Spleen (tissue), 11 donors: ENCODE measurements at regions not wholly inside any gene's neighbourhood (a gene's known extent, or its start where the extent isn't known, plus 50 kb on each side); places are given as distances from the start of the nearest gene placed in this dataset.

ENCODE experiments used
- DNase-seq: peaks from one replicate; pipeline ENCODE4 v3.0.0-alpha.2; 2020
- H3K27ac ChIP-seq, 8 donors: fragments of 200-600 bp; sonication (generic) in 7 of 8; 1 replicate in 4 of 8; 2 replicates in 4 of 8; pipeline versions ENCODE4 v1.5.0 to v1.8.0; 2016 to 2021; ENCODE audit warnings: inconsistent platforms in 4 of 8, mild to moderate bottlenecking in 4 of 8, moderate library complexity in 1 of 8
- H3K27me3 ChIP-seq, 7 donors: fragments of 200-600 bp; sonication (generic) in 6 of 7; replicated peaks in 1 of 7; 1 replicate in 4 of 7; 2 replicates in 3 of 7; pipeline versions ENCODE4 v1.5.0 to v1.8.0; 2016 to 2021; ENCODE audit warnings: inconsistent platforms in 3 of 7, mild to moderate bottlenecking in 1 of 7
- H3K36me3 ChIP-seq, 6 donors: fragments of 200-600 bp; sonication (generic) in 5 of 6; 1 replicate in 4 of 6; 2 replicates in 2 of 6; pipeline versions ENCODE4 v1.5.0 to v1.8.0; 2016 to 2021; ENCODE audit warnings: inconsistent platforms in 2 of 6
- H3K4me1 ChIP-seq, 6 donors: fragments of 200-600 bp; sonication (generic) in 5 of 6; 1 replicate in 3 of 6; 2 replicates in 3 of 6; pipeline versions ENCODE4 v1.5.0 to v1.8.0; 2016 to 2021; ENCODE audit warnings: inconsistent platforms in 3 of 6
- H3K4me3 ChIP-seq, 8 donors: fragments of 200-600 bp; sonication (generic) in 7 of 8; 1 replicate in 4 of 8; 2 replicates in 4 of 8; pipeline versions ENCODE4 v1.5.0 to v1.8.0; 2016 to 2021; ENCODE audit warnings: inconsistent platforms in 4 of 8, mild to moderate bottlenecking in 4 of 8, moderate library complexity in 2 of 8
- H3K9me3 ChIP-seq, 8 donors: fragments of 200-600 bp; sonication (generic) in 7 of 8; 1 replicate in 4 of 8; 2 replicates in 4 of 8; pipeline versions ENCODE4 v1.5.0 to v1.8.0; 2016 to 2021; ENCODE audit warnings: inconsistent platforms in 4 of 8
- CTCF ChIP-seq, 11 experiments: fragments of 200-600 bp in 7 of 11; fragments of 450-650 bp in 4 of 11; sonication (generic) in 4 of 11; IDR thresholded peaks in 8 of 11; conservative IDR thresholded peaks in 3 of 11; 1 replicate in 7 of 11; 2 replicates in 4 of 11; pipeline versions ENCODE4 v1.4.0 to v1.8.0; 2016 to 2021; ENCODE audit warnings: antibody characterized with exemption in 11 of 11, inconsistent platforms in 4 of 11, mild to moderate bottlenecking in 1 of 11
- POLR2A ChIP-seq, 3 donors: fragments of 450-650 bp; IDR thresholded peaks; one replicate each; pipeline ENCODE4 v1.5.1; 2017; ENCODE audit warnings: antibody characterized with exemption in 3 of 3, mild to moderate bottlenecking in 1 of 3
- POLR2AphosphoS5 ChIP-seq, 3 donors: sonication (generic); formaldehyde crosslinking; IDR thresholded peaks; one replicate each; pipeline ENCODE4 v1.5.1; 2017; ENCODE audit warnings: antibody characterized with exemption in 3 of 3
- WGBS, 5 donors: extraction: QIAGEN DNeasy Blood & Tissue Kit in 3 of 5; methylation state at CpG; one replicate each; pipeline versions ENCODE4 v1.1.5 to v1.1.7; 2013 to 2018; 5-methylcytosine and 5-hydroxymethylcytosine counted together
- intact Hi-C: fragments of 100-400 bp; cut with DNase I; formaldehyde crosslinking; loops from one replicate; pipeline ENCODE4 v1.15.0; 2023; ENCODE audit warnings: low total_unique reads
- donor health status: healthy with polysubstance abuse.
- donor health status: DM: no; HTN: no; CAD: no; lungs with moderate emphysema.
- donor health status: DM: no; HTN: no; CAD: no.
- donor health status: Bipolar disorder and iron deficiency.
- donor health status: healthy.
- donor health status: DM: no; HTN: no; CAD: no.
- donor health status: DM: yes; HTN: yes; CAD: no.

GRCh38 chr16:76926042-76926441, 264.9 kb upstream of the MON1B start:
- no peak for TF ChIP-seq CTCF (IDR thresholded peaks at IDR 0.05 in 8 of 11, conservative IDR thresholded peaks at IDR 0.05 in 3 of 11)
- TF ChIP-seq POLR2AphosphoS5 (IDR thresholded peaks at IDR 0.05): no peak
- no peak for TF ChIP-seq POLR2A (IDR thresholded peaks at IDR 0.05)
- 72 to 86% (median 81%) methylated on average over 2 of the region's 2 CpGs for WGBS, 5 donors
- Histone ChIP-seq H3K27ac (no peak overlapping the region), H3K27me3 (no peaks in the 10 kb centered on the region), H3K4me3 (no peak overlapping the region), H3K4me1 (no peaks in the 10 kb centered on the region), H3K9me3 (peaks cover 0 to 9% (median 0%) of the 10 kb centered on the region in 8 donors), H3K36me3 (no peaks in the 10 kb centered on the region)
- intact Hi-C loops: no loop called here
- DNase-seq: no peak

GRCh38 chr16:76926595-76926994, 264.4 kb upstream of the MON1B start:
- Histone ChIP-seq H3K9me3 (peaks cover 0 to 9% (median 0%) of the 10 kb centered on the region in 8 donors), H3K4me1 (no peaks in the 10 kb centered on the region), H3K27me3 (no peaks in the 10 kb centered on the region), H3K27ac (no peak overlapping the region), H3K4me3 (no peak overlapping the region), H3K36me3 (no peaks in the 10 kb centered on the region)
- intact Hi-C loops: no loop called here
- WGBS, 5 donors: 30 to 67% (median 50%) methylated on average over 1 of the region's 1 CpG
- no peak for TF ChIP-seq POLR2AphosphoS5 (IDR thresholded peaks at IDR 0.05)
- no peak for TF ChIP-seq POLR2A (IDR thresholded peaks at IDR 0.05)
- TF ChIP-seq CTCF (IDR thresholded peaks at IDR 0.05 in 8 of 11, conservative IDR thresholded peaks at IDR 0.05 in 3 of 11): no peak
- DNase-seq: no peak

DNA sequence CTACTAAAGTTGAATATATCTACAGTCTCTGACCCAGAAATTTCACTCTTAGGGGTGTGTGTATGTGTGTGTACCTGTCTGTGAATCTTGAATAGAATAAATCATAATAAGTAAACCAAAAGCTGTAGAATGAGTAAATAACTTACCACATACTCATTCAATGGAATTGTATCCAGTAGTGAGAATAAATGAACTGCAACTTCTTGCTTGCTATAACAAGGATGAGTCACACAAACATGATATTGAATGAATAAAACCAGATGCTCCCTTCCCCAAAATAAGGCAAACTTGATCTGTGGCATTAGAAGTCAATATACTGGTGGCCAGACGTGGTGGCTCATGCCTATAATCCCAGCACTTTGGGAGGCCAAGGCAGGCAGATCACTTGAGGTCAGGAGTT, 259.8 kb upstream of the MON1B start:
- WGBS, 5 donors: 36 to 61% (median 56%) methylated on average over 1 of the region's 1 CpG
- no peak for TF ChIP-seq POLR2A (IDR thresholded peaks at IDR 0.05)
- no peak for TF ChIP-seq CTCF (IDR thresholded peaks at IDR 0.05 in 8 of 11, conservative IDR thresholded peaks at IDR 0.05 in 3 of 11)
- no peak for TF ChIP-seq POLR2AphosphoS5 (IDR thresholded peaks at IDR 0.05)

DNA sequence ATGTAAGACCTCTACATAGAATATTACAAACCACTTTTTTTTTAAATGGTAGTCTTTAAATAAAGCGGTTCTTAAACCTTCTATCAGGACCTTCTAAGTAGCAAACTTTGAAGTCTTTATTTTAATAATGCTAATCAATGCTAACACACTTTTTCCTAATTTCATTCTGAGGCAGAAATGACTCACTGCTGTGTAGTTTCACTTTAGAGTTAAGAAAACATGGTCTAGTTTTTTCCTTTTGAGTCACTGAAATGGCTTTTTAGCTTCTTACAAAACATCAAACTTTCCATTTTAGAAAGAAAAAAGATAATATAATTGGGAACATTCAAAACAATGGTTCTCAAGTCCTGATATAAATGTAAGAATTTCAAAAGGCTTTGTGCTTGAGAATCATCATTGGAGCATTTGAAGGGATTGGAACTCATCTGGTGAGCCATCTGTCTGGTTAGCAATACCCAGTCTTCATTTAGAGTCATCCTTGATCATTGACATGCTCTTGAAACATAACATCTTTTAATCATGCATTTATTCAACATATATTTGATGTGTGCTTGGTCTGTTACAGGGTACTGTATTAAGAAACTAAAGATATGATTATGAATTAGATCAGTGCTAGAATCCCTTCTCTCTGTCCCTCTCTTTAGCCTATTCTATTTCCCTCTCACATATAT, 258.3 kb upstream of the MON1B start:
- H3K27ac ChIP-seq: no peak overlapping the region
- intact Hi-C loops: no loop called here
- no peaks in the 10 kb centered on the region for H3K9me3 ChIP-seq
- H3K36me3 ChIP-seq: no peaks in the 10 kb centered on the region
- H3K27me3 ChIP-seq: no peaks in the 10 kb centered on the region
- TF ChIP-seq CTCF (IDR thresholded peaks at IDR 0.05 in 8 of 11, conservative IDR thresholded peaks at IDR 0.05 in 3 of 11) (no peak), POLR2AphosphoS5 (IDR thresholded peaks at IDR 0.05) (no peak), POLR2A (IDR thresholded peaks at IDR 0.05) (no peak)
- no peak overlapping the region for H3K4me3 ChIP-seq
- DNase-seq: no peak
- H3K4me1 ChIP-seq: no peaks in the 10 kb centered on the region
- 66 to 94% (median 81%) methylated on average over 1 of the region's 1 CpG for WGBS, 5 donors

More for the DNA sequence above, 259.8 kb upstream of the MON1B start:
- DNase-seq: no peak
- H3K36me3 ChIP-seq: no peaks in the 10 kb centered on the region
- H3K9me3 ChIP-seq: no peaks in the 10 kb centered on the region
- H3K27ac ChIP-seq: no peak overlapping the region
- intact Hi-C loops: no loop called here
- no peaks in the 10 kb centered on the region for H3K27me3 ChIP-seq
- H3K4me1 ChIP-seq: no peaks in the 10 kb centered on the region
- no peak overlapping the region for H3K4me3 ChIP-seq
